HT-29 (cell line): ENCODE measurements at regions not wholly inside any gene's neighbourhood (a gene's known extent, or its start where the extent isn't known, plus 50 kb on each side); places are given as distances from the start of the nearest gene placed in this dataset.
"Not testable (repeated sequence)": the region's sequence is repeated elsewhere in the genome, so short reads cannot be mapped to it uniquely, and the experiment has no call there.

ENCODE experiments used
- DNase-seq: peaks from one replicate; pipeline ENCODE4 v3.0.0-alpha.2; 2015; ENCODE audit warnings: low spot score

DNA sequence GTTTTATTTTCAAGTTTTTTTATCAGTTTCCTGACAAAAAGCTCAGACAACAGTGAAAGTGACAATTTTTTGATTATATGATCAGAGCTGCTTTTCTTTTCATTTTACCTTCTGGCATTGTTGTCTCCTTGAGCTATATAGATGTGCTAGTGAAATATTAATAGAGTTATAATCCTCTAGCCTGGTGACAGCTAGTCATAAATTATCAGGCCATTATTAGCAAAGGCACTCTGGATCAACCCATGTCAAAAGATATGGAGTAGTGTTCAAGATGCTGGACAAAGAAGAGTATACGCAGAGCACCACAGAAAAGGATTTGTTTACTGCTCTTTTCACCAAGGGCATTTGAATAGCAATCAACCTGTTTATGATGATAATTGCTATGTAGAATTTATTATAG lies 1230.1 kb downstream of the HACE1 start:
- no peak for DNase-seq

DNA sequence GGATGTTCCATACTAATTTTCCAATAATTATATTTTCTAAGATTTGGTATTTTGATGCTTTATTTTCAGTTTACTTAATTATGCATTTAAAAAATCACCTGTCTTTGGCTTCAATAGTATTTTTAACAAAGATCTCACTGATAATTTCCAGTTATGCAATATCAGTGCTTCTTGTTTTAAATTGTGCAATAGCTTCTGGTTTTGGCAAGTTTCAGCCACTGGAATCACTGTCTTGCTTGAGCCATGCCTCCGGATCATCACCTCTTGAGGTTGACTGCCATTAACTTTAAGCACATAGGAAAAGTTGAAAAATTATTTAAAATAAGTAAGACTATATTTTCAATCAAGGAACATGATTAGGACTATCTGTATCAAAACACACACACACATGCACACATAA lies 1242.1 kb downstream of the HACE1 start:
- DNase-seq = no peak

DNA sequence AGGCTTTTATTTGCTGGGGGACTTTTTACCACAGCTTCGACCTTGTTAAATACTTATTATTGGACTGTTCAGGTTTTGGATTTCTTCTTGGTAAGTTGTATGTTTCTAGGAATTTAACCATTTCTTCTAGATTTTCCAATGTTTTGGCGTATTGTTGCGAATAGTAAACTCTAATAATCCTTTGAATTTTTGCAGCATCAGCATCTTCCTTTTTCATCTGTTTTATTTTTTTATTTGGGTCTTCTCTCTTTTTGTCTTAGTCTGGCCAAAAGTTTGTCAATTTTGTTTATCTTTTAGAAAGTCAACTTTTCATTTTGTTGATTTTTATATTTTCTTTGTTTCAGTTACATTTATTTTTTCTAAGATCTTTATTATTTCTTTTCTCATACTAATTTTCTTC lies 1272.0 kb downstream of the HACE1 start:
- DNase-seq = no peak

DNA sequence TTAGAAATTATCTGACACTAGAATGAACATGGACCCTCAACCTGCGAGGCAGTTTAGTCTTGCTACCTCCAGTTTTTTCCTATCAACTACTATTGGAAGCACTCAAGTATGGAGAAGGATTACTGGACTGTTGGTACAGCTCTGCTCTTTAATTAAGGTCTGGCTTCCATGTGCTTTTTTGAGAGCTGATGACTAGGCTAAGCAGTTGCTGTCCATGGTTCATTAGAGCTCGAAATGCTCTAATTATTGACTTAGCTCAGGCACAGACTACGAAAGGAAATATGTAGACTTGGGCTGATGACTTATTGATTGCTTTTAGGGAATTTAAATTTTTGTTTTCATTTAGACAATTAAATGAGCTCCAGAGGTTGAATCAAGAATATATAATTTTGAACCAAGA lies 1281.6 kb downstream of the HACE1 start:
- DNase-seq = no peak

DNA sequence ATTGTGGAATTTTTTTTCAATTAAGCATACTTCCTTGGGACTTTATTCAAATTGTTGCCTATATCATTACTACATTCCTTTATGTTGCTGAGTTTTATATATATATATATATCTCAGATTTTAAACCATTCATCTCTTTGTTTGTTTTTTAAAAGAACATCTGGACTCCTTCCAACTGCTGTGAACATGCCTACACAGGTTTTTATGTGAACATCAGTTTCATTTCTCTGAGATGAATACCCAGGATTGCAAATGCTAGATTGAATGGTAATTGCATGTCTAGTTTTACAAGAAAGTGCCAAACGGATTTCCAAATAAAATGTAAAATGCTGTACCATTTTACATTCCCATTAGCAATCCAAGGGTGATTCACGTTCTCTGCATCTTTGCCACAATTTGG lies 1289.3 kb downstream of the HACE1 start:
- DNase-seq = no peak

DNA sequence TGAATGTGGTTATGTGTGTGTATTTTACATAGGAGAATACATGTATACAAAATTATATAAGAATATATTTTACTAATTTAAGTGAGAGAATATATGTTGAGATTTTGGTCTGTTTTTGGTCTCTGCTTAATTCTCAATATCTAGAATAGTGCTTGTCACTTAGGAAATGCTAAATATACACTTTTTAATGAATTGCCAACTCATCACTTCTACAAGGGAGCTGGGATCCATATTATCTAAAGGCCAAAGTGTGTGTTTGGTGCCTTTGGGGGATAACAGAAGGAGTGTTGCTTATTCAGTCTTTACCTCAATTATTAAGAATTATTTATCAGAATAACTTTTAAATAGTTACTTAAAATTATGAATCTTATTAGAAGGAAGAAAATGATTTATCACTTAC lies 1304.8 kb downstream of the HACE1 start:
- DNase-seq = no peak

DNA sequence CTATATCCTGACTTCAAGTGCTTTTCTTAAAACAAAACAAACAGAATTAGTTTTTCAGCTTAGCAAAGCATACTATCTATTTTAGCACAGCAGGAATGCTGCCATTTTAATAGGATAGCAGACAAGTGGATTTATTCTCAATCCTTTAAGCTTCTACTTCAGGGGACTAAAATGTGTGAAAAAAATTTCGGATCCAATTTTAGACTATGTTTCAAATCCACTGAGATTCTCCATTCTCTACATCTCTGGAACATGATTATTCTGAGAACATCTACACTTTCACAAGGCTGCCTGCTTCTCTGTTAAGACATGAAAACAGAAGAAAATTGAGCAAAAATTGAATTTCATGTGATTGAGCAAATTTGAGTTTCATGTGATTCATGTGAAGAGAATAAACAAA lies 1321.3 kb downstream of the HACE1 start:
- DNase-seq = no peak

DNA sequence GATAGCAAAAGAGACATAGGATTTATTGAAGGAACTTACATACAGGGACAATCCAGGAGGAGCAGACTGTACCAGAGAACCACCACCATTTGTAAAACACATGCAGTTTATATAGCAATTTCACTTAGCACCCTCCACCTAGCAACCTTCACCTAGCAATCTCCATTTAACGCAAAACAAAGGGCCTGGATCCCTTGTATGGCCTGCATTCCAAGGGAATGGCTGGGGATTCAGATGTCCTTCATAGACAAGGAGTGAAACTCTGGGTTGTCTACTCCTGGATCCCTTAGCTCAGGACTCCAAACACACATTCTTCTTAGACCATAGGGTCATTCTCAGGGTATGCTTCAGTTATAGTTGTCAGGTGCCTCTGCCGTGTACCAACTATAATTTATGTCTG lies 1324.9 kb downstream of the HACE1 start:
- no peak for DNase-seq

DNA sequence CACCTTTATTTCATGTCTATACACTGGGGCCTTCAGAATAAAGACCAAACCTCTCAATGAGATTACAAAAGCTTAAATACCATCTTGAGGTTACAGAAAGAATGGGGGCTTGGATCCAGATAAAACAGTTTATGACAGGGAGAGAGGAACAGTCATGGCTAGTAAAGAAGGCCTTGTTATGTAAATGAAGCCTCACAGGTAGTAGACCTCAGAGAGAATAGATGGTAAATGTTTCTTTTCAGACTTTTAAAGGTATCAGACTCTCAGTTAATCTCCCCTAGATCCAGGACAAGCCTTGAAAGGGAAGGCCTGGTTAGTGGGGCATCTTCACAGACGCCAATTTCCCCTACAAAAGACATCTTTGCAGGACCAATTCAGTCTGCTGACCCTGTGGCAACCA lies 1325.6 kb downstream of the HACE1 start:
- DNase-seq = no peak

DNA sequence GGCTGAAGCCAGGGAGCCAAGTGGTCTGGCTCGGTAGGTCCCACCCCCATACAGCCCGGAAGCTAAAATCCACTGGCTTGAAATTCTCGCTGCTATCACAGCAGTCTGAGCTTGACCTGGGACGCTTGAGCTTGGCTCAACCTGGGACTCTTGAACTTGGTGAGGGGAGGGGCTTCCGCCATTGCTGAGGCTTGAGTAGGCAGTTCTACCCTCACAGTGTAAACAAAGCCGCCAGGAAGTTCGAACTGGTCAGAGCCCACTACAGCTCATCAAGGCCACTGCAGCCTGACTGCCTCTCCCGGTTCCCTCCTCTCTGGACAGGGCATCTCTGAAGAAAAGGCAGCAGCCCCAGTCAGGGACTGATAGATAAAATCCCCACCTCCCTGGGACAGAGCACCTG lies 1337.7 kb downstream of the HACE1 start:
- no peak for DNase-seq

DNA sequence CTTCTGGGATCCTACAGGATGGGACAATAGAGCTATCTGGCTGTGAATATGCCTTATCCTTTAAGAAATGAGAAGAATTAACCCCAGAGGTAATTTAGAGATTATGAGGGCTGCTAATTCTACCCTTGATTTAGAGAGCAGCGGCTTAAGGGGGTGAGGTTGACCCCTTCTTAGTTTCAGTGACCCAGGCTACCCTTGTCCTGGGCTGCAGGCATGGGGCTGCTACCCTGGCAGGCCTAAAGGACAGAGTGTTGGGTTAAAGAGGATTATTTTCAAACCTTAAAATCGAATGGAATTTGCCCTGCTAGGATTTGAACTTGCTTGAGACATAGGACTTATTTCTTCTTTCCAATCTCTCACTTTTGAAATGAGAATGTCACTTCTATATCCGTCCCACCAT lies 1343.4 kb downstream of the HACE1 start:
- DNase-seq = no peak

DNA sequence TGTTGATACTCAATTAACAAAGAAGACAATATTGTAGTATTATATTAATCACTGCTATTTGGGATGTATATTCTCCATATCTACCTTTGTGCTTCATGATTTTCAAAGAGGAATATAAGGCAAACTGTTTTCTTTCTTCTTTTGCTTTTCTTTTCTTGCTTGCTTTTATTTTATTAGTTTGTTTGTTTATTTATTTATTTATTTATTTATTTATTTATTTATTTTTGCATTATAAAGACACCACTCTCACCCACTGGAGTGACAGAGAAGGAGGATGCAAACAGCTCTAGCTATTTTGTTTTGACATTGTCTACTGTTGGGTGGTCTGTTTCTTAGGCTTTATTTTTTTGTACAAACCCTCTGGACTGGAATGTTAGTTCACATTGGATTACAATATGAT lies 1352.7 kb downstream of the HACE1 start:
- DNase-seq = no peak

DNA sequence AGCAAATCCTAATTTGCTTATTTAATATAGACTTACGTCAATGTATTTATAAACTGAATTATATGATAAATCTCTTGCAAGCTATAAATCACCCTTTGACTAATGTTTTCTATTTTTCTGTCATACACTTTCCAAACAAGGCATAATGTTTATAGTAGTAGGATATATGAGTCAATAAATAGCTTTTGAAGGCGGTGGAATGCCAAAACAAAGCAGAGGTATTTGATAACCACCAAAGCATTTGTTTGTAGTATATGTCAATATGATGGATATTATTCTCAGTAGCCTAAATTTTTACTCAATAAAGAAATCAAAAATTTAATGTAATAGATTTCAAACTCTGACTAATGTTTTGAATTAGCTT lies 1354.6 kb downstream of the HACE1 start:
- no peak for DNase-seq

DNA sequence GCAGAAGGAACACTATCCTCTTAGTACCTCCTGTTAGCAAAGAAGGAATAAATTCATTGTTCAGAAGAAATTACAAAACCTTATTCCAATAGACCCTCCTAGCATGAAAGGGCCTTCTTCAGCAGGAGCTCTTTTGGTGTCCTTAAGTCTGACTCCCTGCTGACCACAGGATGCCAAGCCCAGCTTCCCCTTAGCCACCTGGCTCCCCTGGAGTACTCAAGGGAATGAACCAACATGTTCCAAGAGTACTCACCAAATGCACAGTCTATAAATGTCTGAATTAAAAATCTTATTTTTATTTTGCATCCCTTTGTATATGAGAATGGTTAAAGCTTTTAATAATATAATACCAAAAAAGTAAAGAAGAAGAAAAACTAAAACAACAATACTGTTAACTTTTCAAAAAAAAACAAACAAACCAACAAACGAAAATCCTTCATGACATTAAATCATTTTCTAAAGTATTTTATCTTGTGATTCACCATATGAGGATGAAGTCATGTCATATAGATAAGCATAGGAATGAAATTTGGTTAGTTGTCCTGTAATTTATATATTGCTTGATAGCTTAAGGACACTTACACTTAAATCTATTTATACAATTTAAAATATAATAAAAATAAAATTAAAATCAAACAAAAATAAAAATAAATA lies 1355.1 kb downstream of the HACE1 start:
- no peak for DNase-seq

DNA sequence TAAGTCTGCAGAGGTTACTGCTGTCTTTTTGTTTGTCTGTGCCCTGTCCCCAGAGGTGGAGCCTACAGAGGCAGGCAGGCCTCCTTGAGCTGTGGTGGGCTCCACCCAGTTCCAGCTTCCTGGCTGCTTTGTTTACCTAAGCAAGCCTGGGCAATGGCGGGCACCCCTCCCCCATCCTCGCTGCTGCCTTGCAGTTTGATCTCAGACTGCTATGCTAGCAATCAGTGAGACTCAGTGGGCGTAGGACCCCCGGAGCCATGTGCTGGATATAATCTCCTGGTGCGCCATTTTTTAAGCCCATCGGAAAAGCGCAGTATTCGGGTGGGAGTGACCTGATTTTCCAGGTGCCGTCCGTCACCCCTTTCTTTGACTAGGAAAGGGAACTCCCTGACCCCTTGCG lies 1363.1 kb downstream of the HACE1 start:
- DNase-seq = not testable (repeated sequence)

DNA sequence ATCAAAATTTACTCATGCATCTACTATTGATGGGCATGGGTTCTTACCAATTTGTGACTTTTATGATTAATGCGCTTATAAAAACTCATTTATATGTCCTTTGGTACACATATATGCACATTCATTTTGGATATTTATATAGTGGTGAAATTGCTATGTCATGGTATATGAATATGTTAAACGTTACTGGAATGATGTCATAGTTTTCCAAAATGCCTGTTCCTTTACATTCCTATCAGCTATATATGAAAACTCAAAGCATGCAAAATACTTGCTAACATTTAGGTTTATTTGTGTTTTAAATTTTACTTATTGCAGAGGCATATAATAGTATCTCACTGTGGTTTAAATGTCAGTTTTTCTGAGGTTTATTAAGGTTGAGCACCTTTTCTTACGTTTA lies 1403.1 kb downstream of the HACE1 start:
- no peak for DNase-seq

DNA sequence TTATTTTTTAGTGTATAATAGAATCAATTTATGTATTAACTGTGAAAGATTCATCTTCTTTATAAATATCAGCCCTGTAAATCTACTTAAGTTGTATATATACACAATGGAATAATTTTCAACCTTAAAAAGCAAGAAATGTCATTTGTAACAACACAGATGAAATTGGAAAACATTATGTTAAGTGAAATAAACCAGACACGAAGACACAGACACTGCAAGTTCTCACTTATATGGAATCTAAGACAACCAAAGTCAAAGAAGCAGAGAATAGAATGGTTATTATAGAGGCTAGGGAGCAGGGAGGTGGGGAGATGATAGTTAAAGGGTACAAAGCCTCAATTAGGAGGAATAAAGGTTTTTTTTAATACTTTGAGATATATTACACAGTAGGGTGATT lies 1404.4 kb downstream of the HACE1 start:
- DNase-seq = no peak

DNA sequence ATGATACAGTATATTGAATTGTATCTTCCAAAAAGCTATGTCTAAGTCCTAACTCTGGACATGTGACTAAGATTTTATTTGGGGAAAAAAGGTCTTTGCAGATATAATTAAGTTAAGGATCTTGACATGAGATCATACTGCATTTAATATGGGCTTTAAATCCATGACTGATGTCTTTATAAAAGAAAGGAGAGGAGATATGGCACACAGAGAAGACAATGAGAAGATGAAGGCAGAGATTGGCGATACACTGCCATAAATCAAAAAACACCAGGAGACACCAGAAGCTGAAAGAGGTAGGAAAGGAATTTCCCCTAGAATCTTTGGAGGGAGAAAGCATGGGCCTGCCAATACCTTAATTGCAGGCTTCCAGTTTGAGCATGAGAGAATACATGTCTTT lies 1450.2 kb downstream of the HACE1 start:
- DNase-seq = no peak

DNA sequence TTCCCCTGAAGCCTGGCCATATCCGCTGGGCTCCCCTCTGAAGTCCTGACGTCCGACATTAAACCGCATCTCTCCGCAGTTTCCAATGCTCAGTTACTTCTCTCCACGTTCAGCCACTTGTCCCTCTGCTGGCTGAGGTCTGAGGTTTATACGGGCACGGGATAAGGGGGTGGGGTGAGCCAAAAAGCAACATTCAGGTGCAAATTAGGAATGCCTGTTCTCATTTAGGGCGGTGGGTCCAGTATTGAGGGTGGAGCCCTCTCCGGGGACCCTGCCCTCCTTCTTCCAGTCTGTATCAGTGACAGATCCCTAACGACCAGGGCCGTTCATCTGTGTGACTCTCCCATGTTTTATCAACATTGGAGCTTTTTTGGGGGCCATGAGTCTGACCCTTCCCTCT lies 1454.4 kb downstream of the HACE1 start:
- DNase-seq = no peak

DNA sequence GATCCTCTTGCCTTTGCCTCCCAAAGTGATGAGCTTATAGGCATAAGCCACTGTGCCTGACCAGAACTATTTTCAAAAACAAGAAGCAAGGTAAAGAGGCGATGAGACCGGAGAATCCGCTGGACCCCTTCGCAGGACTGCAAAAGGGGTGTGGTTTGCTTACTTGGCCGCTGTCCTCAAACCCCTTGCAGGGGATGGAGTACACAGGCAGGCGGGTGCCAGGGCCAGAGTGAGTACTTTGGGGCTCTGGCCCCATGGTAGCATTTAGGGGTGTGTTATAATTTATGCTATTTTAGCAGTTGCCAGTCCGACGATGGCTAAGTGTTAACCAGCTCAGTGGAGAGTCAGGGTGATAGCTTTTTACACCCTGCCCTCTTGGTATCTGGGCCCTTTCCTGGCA lies 1454.9 kb downstream of the HACE1 start:
- DNase-seq = no peak

DNA sequence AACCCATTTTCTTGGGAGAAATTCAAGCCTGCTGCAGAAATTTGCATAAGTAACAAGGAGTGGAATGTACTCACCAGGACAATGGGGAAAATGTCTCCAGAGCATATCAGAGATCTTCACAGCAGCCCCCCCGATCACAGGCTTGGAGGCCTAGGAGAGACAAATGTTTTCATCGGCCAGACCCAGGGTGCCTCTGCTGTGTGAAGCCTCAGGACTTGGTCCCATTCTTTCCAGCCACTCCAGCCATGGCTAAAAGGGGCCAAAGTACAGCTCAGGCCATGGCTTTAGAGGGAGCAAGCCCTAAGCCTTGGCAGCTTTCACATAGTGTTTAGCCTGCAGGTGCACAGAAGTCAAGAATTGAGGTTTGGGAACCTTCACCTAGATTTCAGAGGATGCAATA lies 1463.0 kb downstream of the HACE1 start:
- DNase-seq = no peak

DNA sequence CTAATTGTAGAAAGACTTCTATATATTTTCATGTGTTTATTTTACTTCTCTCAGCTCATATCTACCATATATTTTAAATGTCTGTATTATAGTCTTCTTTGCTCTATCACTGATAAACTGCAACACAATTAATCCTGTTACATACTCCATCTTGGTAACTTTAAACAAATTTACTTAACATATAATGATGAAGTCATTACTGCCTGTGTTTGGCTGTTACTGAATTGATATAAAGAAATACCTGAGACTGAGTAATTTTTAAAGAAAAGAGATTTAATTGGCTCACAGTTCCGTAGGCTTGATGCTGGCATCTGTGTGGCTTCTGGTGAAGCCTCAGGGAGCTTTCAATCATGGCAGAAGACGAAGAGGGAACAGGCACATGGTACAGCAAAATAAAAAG lies 1480.4 kb downstream of the HACE1 start:
- no peak for DNase-seq

DNA sequence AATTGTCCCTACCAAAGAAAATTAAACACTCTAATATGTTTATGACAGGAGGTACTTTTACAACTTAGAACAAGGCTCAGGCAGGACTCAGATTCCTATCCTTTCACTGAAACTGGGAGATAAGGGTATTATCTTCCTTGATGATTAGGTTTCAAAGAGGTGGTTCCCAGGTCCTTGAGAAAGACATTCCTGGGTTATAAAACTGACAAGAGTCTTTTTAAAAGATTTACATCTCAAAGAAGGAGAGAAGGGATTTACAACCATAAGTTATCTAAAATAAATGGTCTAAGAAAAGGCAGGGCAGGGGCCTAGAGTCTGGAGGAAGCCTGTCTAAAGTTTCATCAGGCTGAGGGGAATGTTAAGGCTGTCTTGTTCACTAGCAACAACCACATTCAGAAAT lies 1492.5 kb downstream of the HACE1 start:
- no peak for DNase-seq

DNA sequence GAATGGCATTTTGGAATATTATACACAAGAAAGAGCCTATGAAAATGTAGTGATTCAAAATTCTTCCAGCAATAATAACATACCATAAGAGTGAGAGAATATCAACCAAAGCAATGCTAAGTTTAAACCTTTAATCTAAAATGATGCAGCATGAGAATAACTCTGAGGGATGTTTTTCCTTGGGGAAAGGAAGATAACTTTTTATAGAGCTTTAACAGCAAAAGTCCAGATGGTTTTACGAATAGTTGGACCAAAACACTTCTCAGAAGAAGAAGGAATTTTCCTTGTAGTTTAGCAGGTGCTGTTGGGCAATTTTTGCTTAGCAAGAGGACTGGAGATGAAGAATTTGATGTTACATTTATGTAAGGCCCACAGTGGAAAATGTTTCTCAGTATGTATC lies 1503.2 kb downstream of the HACE1 start:
- DNase-seq = no peak
